GM18502 (cell line): ENCODE measurements at regions not wholly inside any gene's neighbourhood (a gene's known extent, or its start where the extent isn't known, plus 50 kb on each side); places are given as distances from the start of the nearest gene placed in this dataset.

Source experiments
- ATAC-seq: cut with Tn5 transposase; IDR thresholded peaks from one replicate; pipeline ENCODE4 v1.9.1; 2021; ENCODE audit warnings: mild to moderate bottlenecking; ENCODE audit not compliant: unreplicated experiment, poor library complexity

GRCh38 chr14:98177551-98177950 lies 1094.4 kb downstream of the BCL11B start:
- no peak for ATAC-seq

GRCh38 chr14:98181241-98181640 lies 1090.8 kb downstream of the BCL11B start:
- ATAC-seq, result no peak

- ATAC-seq, result no peak
Observed at GRCh38 chr14:98181768-98182167, 1090.2 kb downstream of the BCL11B start.

- no peak for ATAC-seq
Observed at GRCh38 chr14:98182393-98183055, 1089.5 kb downstream of the BCL11B start.

GRCh38 chr14:98183556-98183955 lies 1088.4 kb downstream of the BCL11B start:
- ATAC-seq, result no peak

- ATAC-seq, result no peak
Observed at GRCh38 chr14:98184457-98184856, 1087.5 kb downstream of the BCL11B start.

GRCh38 chr14:98185036-98185435 lies 1087.0 kb downstream of the BCL11B start:
- no peak for ATAC-seq

- no peak for ATAC-seq
Observed at GRCh38 chr14:98186140-98186539, 1085.9 kb downstream of the BCL11B start.

GRCh38 chr14:98187281-98187680 lies 1084.7 kb downstream of the BCL11B start:
- no peak for ATAC-seq

GRCh38 chr14:98189062-98189461 lies 1082.9 kb downstream of the BCL11B start:
- ATAC-seq, result no peak

- no peak for ATAC-seq
Observed at GRCh38 chr14:98189511-98189910, 1082.5 kb downstream of the BCL11B start.

GRCh38 chr14:98189944-98190343 lies 1082.1 kb downstream of the BCL11B start:
- ATAC-seq, result no peak

- no peak for ATAC-seq
Observed at GRCh38 chr14:98192946-98193345, 1079.1 kb downstream of the BCL11B start.

- ATAC-seq, result no peak
Observed at GRCh38 chr14:98194821-98195220, 1077.2 kb downstream of the BCL11B start.

- ATAC-seq, result no peak
Observed at GRCh38 chr14:98195256-98195655, 1076.7 kb downstream of the BCL11B start.

GRCh38 chr14:98197933-98198332 lies 1074.1 kb downstream of the BCL11B start:
- ATAC-seq, result no peak

GRCh38 chr14:98198385-98198784 lies 1073.6 kb downstream of the BCL11B start:
- ATAC-seq, result no peak

GRCh38 chr14:98200601-98201000 lies 1071.4 kb downstream of the BCL11B start:
- no peak for ATAC-seq

- no peak for ATAC-seq
Observed at GRCh38 chr14:98203421-98203820, 1068.6 kb downstream of the BCL11B start.

- no peak for ATAC-seq
Observed at GRCh38 chr14:98204139-98204538, 1067.9 kb downstream of the BCL11B start.

GRCh38 chr14:98207415-98207814 lies 1064.6 kb downstream of the BCL11B start:
- no peak for ATAC-seq

GRCh38 chr14:98208211-98208611 lies 1063.8 kb downstream of the BCL11B start:
- no peak for ATAC-seq

GRCh38 chr14:98208943-98209342 lies 1063.1 kb downstream of the BCL11B start:
- no peak for ATAC-seq
